Mammary epithelial cell (primary cell): ENCODE measurements at regions not wholly inside any gene's neighbourhood (a gene's known extent, or its start where the extent isn't known, plus 50 kb on each side); places are given as distances from the start of the nearest gene placed in this dataset.

ENCODE experiments used
- CTCF ChIP-seq, 2 donors: IDR thresholded peaks in 1 of 2; conservative IDR thresholded peaks in 1 of 2; 2 replicates each; pipeline ENCODE4 v1.5.1; 2011 to 2012; ENCODE audit warnings: inconsistent platforms in 2 of 2, low read length in 2 of 2, mild to moderate bottlenecking in 2 of 2, control low read depth in 1 of 2, low read depth in 1 of 2; ENCODE audit not compliant: insufficient read depth in 1 of 2; ENCODE audit errors: extremely low read depth in 1 of 2
- EZH2 ChIP-seq: IDR thresholded peaks from 2 replicates; pipeline ENCODE4 v1.6.1; 2012; ENCODE audit warnings: low read length, inconsistent platforms, borderline replicate concordance

GRCh38 chr3:139793408-139793807, 115.6 kb upstream of the NMNAT3 start:
- TF ChIP-seq CTCF (conservative IDR thresholded peaks at IDR 0.05 in 1 of 2, IDR thresholded peaks at IDR 0.05 in 1 of 2; ENCODE audit: extremely low read depth in 1 of 2, insufficient read depth in 1 of 2, low read depth in 1 of 2, low read length in 2 of 2) (no peak), EZH2 (no peak)
